PC-9 (cell line): ENCODE measurements at regions not wholly inside any gene's neighbourhood (a gene's known extent, or its start where the extent isn't known, plus 50 kb on each side); places are given as distances from the start of the nearest gene placed in this dataset.

ENCODE experiments used
- BruUV-seq: library from RNA; stranded (reverse); fragments of 400-500 nt; replicated peaks from 2 replicates; lab custom pipeline; 2021; lab: Mats Ljungman, UMichigan
- CTCF ChIA-PET: fragments of 300-600 bp; sonication (Branson Sonifier 250); formaldehyde crosslinking; loops from one replicate; lab custom pipeline; 2022; ENCODE audit warnings: antibody characterized with exemption; lab: Charles Lee
- POLR2A ChIA-PET: fragments of 300-600 bp; sonication (Branson Sonifier 250); formaldehyde crosslinking; loops from one replicate; lab custom pipeline; 2022; ENCODE audit warnings: antibody characterized with exemption; ENCODE audit not compliant: unreplicated experiment; lab: Charles Lee
- DNase-seq, 2 experiments: peaks; one replicate each; pipeline versions ENCODE4 v3.0.0 to v3.0.0-alpha.2; 2015 to 2022; ENCODE audit warnings: mixed read lengths in 1 of 2
- H2AFZ ChIP-seq: fragments of 200-600 bp; sonication (generic); 2 replicates; pipeline ENCODE4 v1.8.1; 2017; ENCODE audit warnings: antibody characterized with exemption
- H3F3A ChIP-seq: fragments of 200-600 bp; sonication (generic); 2 replicates; pipeline ENCODE4 v1.8.1; 2017; ENCODE audit warnings: antibody characterized with exemption, mild to moderate bottlenecking, low read depth; ENCODE audit not compliant: insufficient read depth
- H3K27ac ChIP-seq: fragments of 200-600 bp; sonication (generic); 2 replicates; pipeline ENCODE4 v1.6.1; 2016; ENCODE audit warnings: mixed run types
- H3K27me3 ChIP-seq: fragments of 200-600 bp; sonication (generic); 2 replicates; pipeline ENCODE4 v1.6.1; 2016; ENCODE audit warnings: low read depth, mixed run types; ENCODE audit not compliant: insufficient read depth
- H3K36me3 ChIP-seq: fragments of 200-600 bp; sonication (generic); 2 replicates; pipeline ENCODE4 v1.6.1; 2016; ENCODE audit warnings: low read depth, mixed run types
- H3K4me1 ChIP-seq: fragments of 200-600 bp; sonication (generic); replicated peaks from 2 replicates; pipeline ENCODE4 v1.6.1; 2016; ENCODE audit warnings: mixed run types; ENCODE audit not compliant: insufficient read depth
- H3K4me2 ChIP-seq: fragments of 200-600 bp; sonication (generic); 2 replicates; pipeline ENCODE4 v1.6.1; 2017; ENCODE audit warnings: mixed run types
- H3K4me3 ChIP-seq: fragments of 200-600 bp; sonication (generic); 2 replicates; pipeline ENCODE4 v1.6.1; 2016; ENCODE audit warnings: mixed run types
- H3K79me2 ChIP-seq: fragments of 200-600 bp; sonication (generic); 2 replicates; pipeline ENCODE4 v1.6.1; 2017; ENCODE audit warnings: low read depth, mixed run types
- H3K9me2 ChIP-seq: fragments of 200-600 bp; sonication (generic); 2 replicates; pipeline ENCODE4 v1.8.1; 2017; ENCODE audit warnings: mild to moderate bottlenecking; ENCODE audit not compliant: insufficient read depth
- H3K9me3 ChIP-seq: fragments of 200-600 bp; sonication (generic); 2 replicates; pipeline ENCODE4 v1.8.1; 2016; ENCODE audit warnings: low read depth; ENCODE audit not compliant: insufficient read depth
- H4K20me1 ChIP-seq: fragments of 200-600 bp; sonication (generic); 2 replicates; pipeline ENCODE4 v1.8.1; 2017; ENCODE audit not compliant: insufficient read depth
- CTCF ChIP-seq: fragments of 200-600 bp; sonication (generic); conservative IDR thresholded peaks from 2 replicates; pipeline ENCODE4 v1.6.1; 2017; ENCODE audit warnings: mixed run types, antibody characterized with exemption, mild to moderate bottlenecking, moderate library complexity
- EZH2 ChIP-seq: fragments of 200-600 bp; sonication (generic); IDR thresholded peaks from 2 replicates; pipeline ENCODE4 v1.8.0; 2017; ENCODE audit warnings: antibody characterized with exemption, low read depth
- intact Hi-C: fragments of 100-400 bp; cut with micrococcal nuclease; formaldehyde crosslinking; loops from one replicate; pipeline ENCODE4 v1.10.0; 2022; ENCODE audit not compliant: unreplicated experiment

- H3K4me3 ChIP-seq: no peak overlapping the region
- no peaks in the 10 kb centered on the region for H3K9me3 ChIP-seq
- peaks cover 20% of the 10 kb centered on the region for H3K27me3 ChIP-seq
- H3K79me2 ChIP-seq: no peaks in the 10 kb centered on the region
- H3F3A ChIP-seq: no peaks in the 10 kb centered on the region
- H3K27ac ChIP-seq: no peak overlapping the region
- no TSS peak for BruUV-seq
- no peak overlapping the region for H3K4me2 ChIP-seq
- POLR2A ChIA-PET: no interaction called here
- no peak for TF ChIP-seq CTCF
- TF ChIP-seq EZH2: no peak
- no peak for DNase-seq
- intact Hi-C loops: no loop called here
- H3K4me1 ChIP-seq: no peaks in the 10 kb centered on the region
- no peaks in the 10 kb centered on the region for H4K20me1 ChIP-seq
- H3K36me3 ChIP-seq: no peaks in the 10 kb centered on the region
- no peaks in the 10 kb centered on the region for H3K9me2 ChIP-seq
- CTCF ChIA-PET: no interaction called here
- no peak overlapping the region for H2AFZ ChIP-seq
Observed at GRCh38 chr10:15444105-15445005, 73.3 kb upstream of the FAM171A1 start.

- intact Hi-C loops: no loop called here
- Histone ChIP-seq H3K4me3 (no peak overlapping the region), H3K9me3 (no peaks in the 10 kb centered on the region), H3K9me2 (no peaks in the 10 kb centered on the region), H3F3A (no peaks in the 10 kb centered on the region), H4K20me1 (no peaks in the 10 kb centered on the region), H3K4me1 (no peaks in the 10 kb centered on the region), H2AFZ (no peak overlapping the region), H3K79me2 (no peaks in the 10 kb centered on the region), H3K36me3 (no peaks in the 10 kb centered on the region), H3K27ac (no peak overlapping the region), H3K4me2 (no peak overlapping the region), H3K27me3 (peaks cover 20% of the 10 kb centered on the region)
- DNase-seq: no peak
- POLR2A ChIA-PET: no interaction called here
- CTCF ChIA-PET: no interaction called here
- TF ChIP-seq CTCF (no peak), EZH2 (no peak)
- no TSS peak for BruUV-seq
Observed at GRCh38 chr10:15442056-15442455, 71.0 kb upstream of the FAM171A1 start.

- POLR2A ChIA-PET: no interaction called here
- Histone ChIP-seq H3K9me2 (no peaks in the 10 kb centered on the region), H3K4me2 (no peak overlapping the region), H3K4me3 (no peak overlapping the region), H3K27me3 (peaks cover 20% of the 10 kb centered on the region), H3K36me3 (no peaks in the 10 kb centered on the region), H4K20me1 (no peaks in the 10 kb centered on the region), H3F3A (no peaks in the 10 kb centered on the region), H2AFZ (no peak overlapping the region), H3K27ac (no peak overlapping the region), H3K9me3 (no peaks in the 10 kb centered on the region), H3K79me2 (no peaks in the 10 kb centered on the region), H3K4me1 (no peaks in the 10 kb centered on the region)
- no TSS peak for BruUV-seq
- no peak for DNase-seq
- CTCF ChIA-PET: no interaction called here
- no peak for TF ChIP-seq EZH2
- TF ChIP-seq CTCF: no peak
- intact Hi-C loops: no loop called here
Observed at GRCh38 chr10:15440204-15440711, 69.2 kb upstream of the FAM171A1 start.
